Peyer's patch (tissue), 4 donors: ENCODE measurements at regions not wholly inside any gene's neighbourhood (a gene's known extent, or its start where the extent isn't known, plus 50 kb on each side); places are given as distances from the start of the nearest gene placed in this dataset.

Experiments
- POLR2A ChIP-seq, 2 donors: fragments of 450-650 bp; IDR thresholded peaks; one replicate each; pipeline ENCODE4 v1.5.1; 2017; ENCODE audit warnings: antibody characterized with exemption in 2 of 2, mild to moderate bottlenecking in 2 of 2, moderate library complexity in 2 of 2
- TF ChIP-seq, protein P1 (sequence below), 6 experiments: fragments of 450-650 bp in 4 of 6; fragments of 200-600 bp in 2 of 6; sonication (generic) in 1 of 6; IDR thresholded peaks; one replicate each; pipeline ENCODE4 v1.5.1; 2017 to 2019; ENCODE audit warnings: antibody characterized with exemption in 6 of 6, mild to moderate bottlenecking in 3 of 6, moderate library complexity in 1 of 6

DNA sequence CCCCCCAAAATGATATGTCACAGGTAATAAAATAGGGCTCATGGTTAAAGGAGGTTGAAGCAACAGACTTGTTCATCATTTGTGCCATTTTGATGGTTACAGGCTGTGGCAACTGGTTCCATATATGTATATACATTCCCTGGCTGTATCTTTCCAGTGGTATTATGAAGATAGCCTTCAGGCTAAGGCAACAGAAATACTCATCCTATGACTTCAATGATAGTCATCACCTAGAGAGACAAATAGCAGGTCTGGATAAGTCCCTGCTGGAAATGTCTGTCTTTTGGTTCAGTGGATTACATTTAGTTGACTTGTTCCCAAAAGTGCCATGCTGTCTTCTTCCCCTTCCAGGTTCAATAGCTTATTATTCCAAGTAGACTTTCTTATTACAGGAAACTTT lies 997.4 kb downstream of the FLRT2 start:
- TF ChIP-seq, protein P1, sequence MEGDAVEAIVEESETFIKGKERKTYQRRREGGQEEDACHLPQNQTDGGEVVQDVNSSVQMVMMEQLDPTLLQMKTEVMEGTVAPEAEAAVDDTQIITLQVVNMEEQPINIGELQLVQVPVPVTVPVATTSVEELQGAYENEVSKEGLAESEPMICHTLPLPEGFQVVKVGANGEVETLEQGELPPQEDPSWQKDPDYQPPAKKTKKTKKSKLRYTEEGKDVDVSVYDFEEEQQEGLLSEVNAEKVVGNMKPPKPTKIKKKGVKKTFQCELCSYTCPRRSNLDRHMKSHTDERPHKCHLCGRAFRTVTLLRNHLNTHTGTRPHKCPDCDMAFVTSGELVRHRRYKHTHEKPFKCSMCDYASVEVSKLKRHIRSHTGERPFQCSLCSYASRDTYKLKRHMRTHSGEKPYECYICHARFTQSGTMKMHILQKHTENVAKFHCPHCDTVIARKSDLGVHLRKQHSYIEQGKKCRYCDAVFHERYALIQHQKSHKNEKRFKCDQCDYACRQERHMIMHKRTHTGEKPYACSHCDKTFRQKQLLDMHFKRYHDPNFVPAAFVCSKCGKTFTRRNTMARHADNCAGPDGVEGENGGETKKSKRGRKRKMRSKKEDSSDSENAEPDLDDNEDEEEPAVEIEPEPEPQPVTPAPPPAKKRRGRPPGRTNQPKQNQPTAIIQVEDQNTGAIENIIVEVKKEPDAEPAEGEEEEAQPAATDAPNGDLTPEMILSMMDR (IDR thresholded peaks at IDR 0.05): no peak
- no peak for TF ChIP-seq POLR2A (IDR thresholded peaks at IDR 0.05)
